ENCODE measurements at regions not wholly inside any gene's neighbourhood (a gene's known extent, or its start where the extent isn't known, plus 50 kb on each side); places are given as distances from the start of the nearest gene placed in this dataset.

DNA sequence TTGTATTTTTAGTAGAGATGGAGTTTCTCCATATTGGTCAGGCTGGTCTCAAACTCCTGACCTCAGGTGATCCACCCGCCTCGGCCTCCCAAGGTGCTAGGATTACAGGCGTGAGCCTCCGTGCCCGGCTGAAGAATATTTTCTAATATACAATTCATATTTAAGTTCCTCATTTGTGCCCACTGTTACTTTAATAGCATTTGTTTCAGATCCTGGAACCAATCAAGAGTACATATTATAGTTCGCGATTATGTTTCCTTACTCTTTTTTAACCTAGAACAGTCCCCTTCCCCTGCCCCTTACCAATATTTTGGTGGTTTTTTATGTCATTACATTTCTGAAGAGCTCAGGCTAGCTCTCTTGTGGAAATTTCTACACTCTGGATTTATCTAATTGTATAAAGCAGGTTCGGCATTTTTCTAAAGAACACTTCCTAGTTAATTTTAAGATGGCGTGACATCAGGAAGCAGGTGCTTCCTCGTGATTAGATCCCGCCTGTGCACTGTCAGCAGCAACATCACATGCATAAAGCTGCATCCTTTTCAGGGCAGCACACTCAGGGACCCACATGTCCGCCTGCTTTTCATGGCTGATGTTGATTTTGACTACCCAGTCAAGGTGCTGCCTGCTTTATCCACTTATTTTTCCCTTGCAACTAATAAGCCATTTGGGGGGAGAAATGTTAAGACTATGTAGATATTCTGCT is 88.7 kb upstream of the EPHB3 start:
- intact Hi-C loops (cut with DNase I): no loop called here
- ATAC-seq: peak; percentile 63 to 76
- DNase-seq: peak; percentile 33

- DNase-seq (no peak), ATAC-seq (no peak)
- intact Hi-C loops (cut with DNase I): no loop called here
Measured at GRCh38 chr3:184474897-184475296, 86.7 kb upstream of the EPHB3 start.

- ATAC-seq: no peak
- intact Hi-C loops (cut with DNase I): no loop called here
- DNase-seq: no peak
Measured at GRCh38 chr3:184477940-184478339, 83.6 kb upstream of the EPHB3 start.

GRCh38 chr3:184479426-184480126 is 82.0 kb upstream of the EPHB3 start:
- ATAC-seq (peak; percentile 47 to 61), DNase-seq (no peak)
- intact Hi-C loops (cut with DNase I): no loop called here

- no peak for DNase-seq
- intact Hi-C loops (cut with DNase I): no loop called here
- no peak for ATAC-seq
Measured at GRCh38 chr3:184480831-184481230, 80.8 kb upstream of the EPHB3 start.

DNA sequence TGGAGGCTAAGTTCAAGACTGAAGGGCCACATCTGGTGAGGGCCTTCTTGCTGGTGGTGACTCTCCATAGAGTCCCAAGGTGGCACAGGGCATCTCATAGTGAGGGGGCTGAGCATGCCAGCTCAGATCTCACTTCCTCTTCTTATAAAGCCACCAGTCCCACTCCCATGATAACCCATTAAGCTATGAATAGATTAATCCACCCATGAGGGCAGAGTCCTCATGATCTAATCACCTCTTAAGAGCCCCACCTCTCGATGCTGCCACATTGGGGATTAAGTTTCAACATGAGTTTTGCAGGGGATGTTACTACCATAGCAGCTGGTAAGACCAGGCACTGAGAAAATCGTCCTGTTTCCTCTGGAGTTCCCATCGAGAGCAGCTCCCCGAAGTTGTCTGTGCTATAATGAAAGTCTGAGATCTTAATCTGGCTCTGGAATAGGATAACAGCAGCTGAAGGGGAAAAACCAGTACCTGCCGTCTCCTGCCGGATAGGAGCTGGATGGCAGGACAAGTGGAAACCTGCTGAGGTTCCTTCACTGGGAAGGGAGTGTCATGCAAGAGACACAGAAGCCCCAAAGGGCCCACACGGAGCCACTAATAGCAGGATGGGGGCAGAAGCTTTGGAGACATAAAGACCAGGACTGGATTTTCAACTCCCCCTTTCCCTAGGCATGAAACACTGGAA is 79.5 kb upstream of the EPHB3 start:
- ATAC-seq (no peak), DNase-seq (no peak)
- intact Hi-C loops (cut with DNase I): no loop called here

DNA sequence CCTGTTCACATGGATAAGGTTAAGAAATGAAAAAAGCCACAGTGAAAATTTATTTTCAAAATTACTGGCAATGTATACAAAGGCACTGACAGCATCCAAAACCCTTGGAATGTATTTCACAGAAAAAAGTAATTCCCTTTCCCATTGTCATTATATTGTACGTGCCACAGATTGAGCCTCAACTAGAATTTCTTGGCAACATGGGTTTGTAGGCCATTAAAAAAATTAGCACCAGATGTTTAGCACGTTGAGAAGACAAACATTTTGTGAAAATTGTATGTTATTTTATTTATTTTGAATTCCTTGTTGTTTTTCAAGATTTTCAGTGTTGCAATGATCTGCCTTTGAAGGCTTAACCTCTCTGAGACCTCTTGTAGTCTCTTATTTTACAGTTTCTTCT is 76.3 kb upstream of the EPHB3 start:
- DNase-seq (no peak), ATAC-seq (no peak)
- intact Hi-C loops (cut with DNase I): no loop called here

DNA sequence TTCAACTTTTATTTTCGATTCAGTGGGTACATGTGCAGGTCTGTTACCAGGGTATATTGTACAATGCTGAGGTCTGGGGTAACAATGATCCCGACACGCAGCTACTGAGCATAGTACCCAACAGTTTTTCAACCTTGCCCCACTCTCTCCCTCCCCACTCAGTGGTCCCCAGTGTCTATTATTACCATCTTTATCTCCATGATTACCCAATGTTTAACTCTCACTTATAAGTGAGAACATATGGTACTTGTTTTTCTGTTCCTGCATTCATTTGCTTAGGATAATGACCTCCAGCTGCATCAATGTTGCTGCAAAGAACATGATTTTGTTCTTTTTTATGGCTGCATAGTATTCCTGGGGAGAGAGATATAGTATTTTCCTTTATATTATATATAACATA is 75.7 kb upstream of the EPHB3 start:
- intact Hi-C loops (cut with DNase I): no loop called here
- ATAC-seq: no peak
- DNase-seq: no peak

GRCh38 chr3:184486614-184487013 is 75.0 kb upstream of the EPHB3 start:
- no peak for ATAC-seq
- intact Hi-C loops (cut with DNase I): no loop called here
- DNase-seq: no peak

- ATAC-seq: no peak
- intact Hi-C loops (cut with DNase I): no loop called here
- DNase-seq: no peak
Measured at GRCh38 chr3:184488577-184488976, 73.0 kb upstream of the EPHB3 start.

- no peak for DNase-seq
- intact Hi-C loops (cut with DNase I): no loop called here
- ATAC-seq: no peak
Measured at GRCh38 chr3:184489268-184489841, 72.2 kb upstream of the EPHB3 start.

GRCh38 chr3:184491011-184491576 is 70.5 kb upstream of the EPHB3 start:
- intact Hi-C loops (cut with DNase I): no loop called here

GRCh38 chr3:184491867-184492615 is 69.5 kb upstream of the EPHB3 start:
- ATAC-seq: peak; percentile 65 to 67
- intact Hi-C loops (cut with DNase I): no loop called here
- peak; percentile 60 for DNase-seq

More at GRCh38 chr3:184491011-184491576, 70.5 kb upstream of the EPHB3 start:
- ATAC-seq (peak in 1 of 2 donors; percentile 14), DNase-seq (no peak)

DNA sequence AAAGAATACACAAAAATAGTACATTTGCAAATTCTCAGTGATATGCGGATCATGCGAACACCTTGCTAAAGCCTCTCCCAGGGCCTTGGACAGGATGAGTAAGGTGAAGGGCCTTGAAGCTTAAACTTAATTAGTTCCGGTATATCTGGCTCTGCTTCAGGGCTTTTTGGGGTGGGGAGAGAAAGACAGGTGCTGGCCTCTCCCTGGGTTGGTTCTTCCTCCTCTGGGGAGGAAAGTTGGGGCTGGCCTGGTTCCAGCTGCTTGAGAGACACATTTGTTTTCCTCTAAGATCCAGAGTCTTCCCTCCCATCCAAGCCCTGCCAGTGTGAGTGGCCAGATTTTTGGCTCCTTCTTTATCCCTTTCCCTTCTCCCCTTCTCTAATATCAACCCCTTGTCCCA is 64.7 kb upstream of the EPHB3 start:
- no peak for ATAC-seq
- intact Hi-C loops (cut with DNase I): no loop called here
- DNase-seq: no peak

DNA sequence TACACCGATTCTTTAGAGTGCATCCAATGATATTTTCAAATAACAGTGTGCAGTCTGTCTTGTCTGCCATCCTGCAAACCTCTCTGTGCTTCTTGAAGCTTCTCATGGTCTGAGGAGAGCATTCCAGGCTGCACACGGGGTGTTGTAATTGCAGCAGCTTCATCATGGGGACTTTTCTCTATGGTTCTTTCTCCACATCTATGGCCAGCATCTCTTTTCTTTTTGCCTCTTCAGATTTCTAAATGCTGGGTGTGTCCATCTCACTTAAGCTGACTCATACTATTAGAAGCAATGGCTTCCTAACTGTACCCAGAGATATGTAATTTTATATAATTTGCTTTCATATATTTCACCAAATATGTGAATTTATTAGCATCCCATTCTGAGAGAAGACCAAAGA is 63.8 kb upstream of the EPHB3 start:
- DNase-seq: no peak
- intact Hi-C loops (cut with DNase I): no loop called here

GRCh38 chr3:184498986-184499606 is 62.5 kb upstream of the EPHB3 start:
- intact Hi-C loops (cut with DNase I): no loop called here
- DNase-seq (no peak), ATAC-seq (no peak)

More for the DNA sequence above, 63.8 kb upstream of the EPHB3 start:
- ATAC-seq: no peak

- no peak for DNase-seq
- ATAC-seq: no peak
- intact Hi-C loops (cut with DNase I): no loop called here
Measured at GRCh38 chr3:184500344-184500923, 61.2 kb upstream of the EPHB3 start.

DNA sequence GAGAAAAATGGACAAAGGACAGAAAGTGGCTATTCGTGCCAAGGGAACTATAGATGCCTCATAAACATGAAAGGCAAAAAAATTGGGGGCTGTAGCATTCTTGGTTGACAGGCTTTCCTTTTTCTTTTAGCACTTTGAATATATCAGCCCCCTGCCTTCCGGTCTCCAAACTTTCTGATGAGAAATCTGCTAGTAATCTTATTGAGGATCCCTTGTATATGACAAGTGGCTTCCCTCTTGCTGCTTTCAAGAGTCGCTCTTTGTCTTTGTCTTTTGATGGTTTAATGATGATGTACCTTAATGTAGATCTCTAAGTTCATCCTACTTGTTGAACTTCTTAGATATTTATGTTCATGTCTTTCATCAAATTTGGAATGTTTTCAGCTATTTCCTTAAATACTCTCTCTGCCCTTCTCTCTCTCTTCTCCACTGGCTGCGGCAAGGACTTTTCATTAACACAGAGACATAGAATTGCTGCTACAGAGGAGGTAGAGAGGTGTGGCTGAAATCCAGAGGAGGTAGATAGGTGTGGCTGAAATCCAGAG is 59.4 kb upstream of the EPHB3 start:
- DNase-seq (no peak), ATAC-seq (no peak)
- intact Hi-C loops (cut with DNase I): no loop called here

Data from left cardiac atrium (tissue), 4 donors.